HFFc6 (cell line): ENCODE measurements at regions not wholly inside any gene's neighbourhood (a gene's known extent, or its start where the extent isn't known, plus 50 kb on each side); places are given as distances from the start of the nearest gene placed in this dataset.

Experiments
- DNase-seq: peaks from one replicate; pipeline ENCODE4 v3.0.0-alpha.2; 2018
- H3K27ac Mint-ChIP-seq: 2 replicates; pipeline ENCODE4 v1.8.0; 2020; ENCODE audit warnings: mild to moderate bottlenecking, mixed read lengths
- H3K27me3 Mint-ChIP-seq: 2 replicates; pipeline ENCODE4 v1.8.0; 2021; ENCODE audit warnings: mild to moderate bottlenecking, moderate library complexity, mixed read lengths; ENCODE audit not compliant: insufficient read depth
- H3K36me3 Mint-ChIP-seq: 2 replicates; pipeline ENCODE4 v1.8.0; 2021; ENCODE audit warnings: low read depth, mixed read lengths
- H3K4me1 Mint-ChIP-seq: 2 replicates; pipeline ENCODE4 v1.8.0; 2020; ENCODE audit warnings: low read depth, mixed read lengths
- H3K4me3 Mint-ChIP-seq: 2 replicates; pipeline ENCODE4 v1.8.0; 2020; ENCODE audit warnings: mild to moderate bottlenecking, moderate library complexity, mixed read lengths
- H3K9me3 Mint-ChIP-seq: 2 replicates; pipeline ENCODE4 v1.8.0; 2020; ENCODE audit warnings: mild to moderate bottlenecking, mixed read lengths
- TF ChIP-seq, protein P1 (sequence below): fragments of 200-600 bp; sonication (generic); IDR thresholded peaks from 2 replicates; pipeline ENCODE4 v1.5.0; 2021; ENCODE audit warnings: antibody characterized with exemption, mild to moderate bottlenecking

DNA sequence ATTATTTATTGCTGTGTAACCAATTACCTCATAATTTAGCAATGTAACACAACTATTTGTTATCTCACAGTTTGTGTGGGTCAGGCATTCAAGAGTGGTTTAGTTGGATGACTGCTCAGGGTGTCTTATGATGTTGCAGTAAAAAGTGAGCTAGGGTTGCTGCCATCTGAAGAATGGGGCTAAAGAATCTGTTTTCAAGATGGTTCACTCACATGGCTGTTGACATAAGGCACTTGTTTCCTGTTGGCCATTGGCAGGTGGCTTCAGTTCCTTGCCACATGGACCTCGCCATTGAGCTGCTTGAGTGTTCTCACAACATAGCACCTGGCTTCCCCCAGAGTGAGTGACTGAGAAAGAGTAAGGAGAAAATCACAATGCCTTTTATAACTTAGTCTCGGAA is 123.2 kb downstream of the TMEM17 start:
- H3K4me3 Mint-ChIP-seq = no peak overlapping the region
- H3K36me3 Mint-ChIP-seq = 0 out of 2 replicates have a peak, but pooled peaks cover 8% of the 10 kb centered on the region
- no peak overlapping the region for H3K27ac Mint-ChIP-seq
- H3K27me3 Mint-ChIP-seq = peaks cover 5% of the 10 kb centered on the region
- TF ChIP-seq, protein P1, sequence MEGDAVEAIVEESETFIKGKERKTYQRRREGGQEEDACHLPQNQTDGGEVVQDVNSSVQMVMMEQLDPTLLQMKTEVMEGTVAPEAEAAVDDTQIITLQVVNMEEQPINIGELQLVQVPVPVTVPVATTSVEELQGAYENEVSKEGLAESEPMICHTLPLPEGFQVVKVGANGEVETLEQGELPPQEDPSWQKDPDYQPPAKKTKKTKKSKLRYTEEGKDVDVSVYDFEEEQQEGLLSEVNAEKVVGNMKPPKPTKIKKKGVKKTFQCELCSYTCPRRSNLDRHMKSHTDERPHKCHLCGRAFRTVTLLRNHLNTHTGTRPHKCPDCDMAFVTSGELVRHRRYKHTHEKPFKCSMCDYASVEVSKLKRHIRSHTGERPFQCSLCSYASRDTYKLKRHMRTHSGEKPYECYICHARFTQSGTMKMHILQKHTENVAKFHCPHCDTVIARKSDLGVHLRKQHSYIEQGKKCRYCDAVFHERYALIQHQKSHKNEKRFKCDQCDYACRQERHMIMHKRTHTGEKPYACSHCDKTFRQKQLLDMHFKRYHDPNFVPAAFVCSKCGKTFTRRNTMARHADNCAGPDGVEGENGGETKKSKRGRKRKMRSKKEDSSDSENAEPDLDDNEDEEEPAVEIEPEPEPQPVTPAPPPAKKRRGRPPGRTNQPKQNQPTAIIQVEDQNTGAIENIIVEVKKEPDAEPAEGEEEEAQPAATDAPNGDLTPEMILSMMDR = no peak
- H3K4me1 Mint-ChIP-seq = peaks cover 9% of the 10 kb centered on the region
- peak; percentile 3 for DNase-seq
- 0 out of 2 replicates have a peak, but pooled peaks cover 4% of the 10 kb centered on the region for H3K9me3 Mint-ChIP-seq

DNA sequence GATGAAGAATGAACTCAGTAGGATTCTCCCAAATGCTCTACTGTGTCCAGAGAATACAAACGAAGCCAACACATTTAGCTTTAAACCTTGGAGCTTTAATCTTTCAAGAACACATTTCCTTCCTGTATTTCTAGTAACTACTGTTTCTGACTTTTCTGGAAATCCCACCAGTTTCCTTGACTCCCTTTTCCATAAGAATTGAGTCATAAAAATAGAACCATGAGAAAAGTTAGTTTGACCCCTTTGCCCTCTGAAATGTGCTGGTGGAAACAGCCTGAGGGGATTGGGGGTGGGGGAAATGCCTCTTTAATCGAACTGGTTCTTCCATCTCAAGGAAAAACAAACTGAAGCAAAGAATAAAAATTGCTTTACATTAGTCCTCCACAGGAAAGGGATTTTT is 123.9 kb downstream of the TMEM17 start:
- peaks cover 5% of the 10 kb centered on the region for H3K27me3 Mint-ChIP-seq
- H3K36me3 Mint-ChIP-seq = 0 out of 2 replicates have a peak, but pooled peaks cover 8% of the 10 kb centered on the region
- TF ChIP-seq, protein P1 = no peak
- H3K9me3 Mint-ChIP-seq = 0 out of 2 replicates have a peak, but pooled peaks cover 4% of the 10 kb centered on the region
- peaks cover 9% of the 10 kb centered on the region for H3K4me1 Mint-ChIP-seq
- DNase-seq = no peak
- no peak overlapping the region for H3K4me3 Mint-ChIP-seq
- H3K27ac Mint-ChIP-seq = no peak overlapping the region

DNA sequence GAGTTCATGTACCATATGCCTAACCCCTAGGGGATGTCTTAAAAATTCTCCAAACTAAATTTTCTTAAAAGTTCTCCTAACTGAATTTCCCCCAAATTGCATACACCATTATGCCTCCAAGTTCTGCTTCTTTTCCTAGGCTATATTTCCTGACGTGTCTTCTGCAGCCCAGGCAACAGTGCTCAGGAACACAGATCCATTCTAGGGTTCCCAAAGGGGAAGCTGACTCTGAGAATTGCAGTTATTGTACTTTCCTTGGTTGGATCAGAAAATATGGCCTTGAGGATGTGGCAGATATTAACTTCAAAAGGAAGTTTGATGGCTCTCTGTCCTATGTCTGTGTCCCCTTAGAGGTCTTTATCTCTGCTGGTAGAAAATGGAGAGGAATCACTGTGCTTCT is 124.3 kb downstream of the TMEM17 start:
- Mint-ChIP-seq H3K27ac (no peak overlapping the region), H3K36me3 (0 out of 2 replicates have a peak, but pooled peaks cover 8% of the 10 kb centered on the region), H3K4me1 (peaks cover 9% of the 10 kb centered on the region), H3K27me3 (peaks cover 7% of the 10 kb centered on the region), H3K9me3 (0 out of 2 replicates have a peak, but pooled peaks cover 4% of the 10 kb centered on the region), H3K4me3 (no peak overlapping the region)
- TF ChIP-seq, protein P1 = no peak
- DNase-seq = no peak

DNA sequence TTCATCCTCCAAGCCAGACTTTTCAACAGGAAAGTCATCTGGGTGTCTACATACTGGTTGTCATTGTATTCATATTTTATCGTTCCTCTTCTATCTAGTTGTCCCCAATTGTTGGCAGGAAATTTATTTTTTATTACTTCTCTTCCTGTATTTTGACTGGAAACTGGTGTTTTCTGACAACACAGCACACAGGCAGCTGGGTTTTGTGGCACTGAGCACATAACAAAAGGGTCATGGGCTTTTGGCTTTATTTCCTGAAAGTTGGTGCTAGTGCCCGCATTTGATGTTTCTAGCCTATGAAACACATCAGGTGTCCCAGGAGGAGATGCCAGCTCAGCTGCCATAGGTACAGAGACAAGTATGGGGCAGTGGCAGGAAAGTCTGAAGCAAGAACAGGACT is 126.4 kb downstream of the TMEM17 start:
- Mint-ChIP-seq H3K36me3 (0 out of 2 replicates have a peak, but pooled peaks cover 4% of the 10 kb centered on the region), H3K27me3 (peaks cover 7% of the 10 kb centered on the region; the same call in 1 of the 2 replicates), H3K4me1 (peaks cover 9% of the 10 kb centered on the region), H3K27ac (no peak overlapping the region), H3K4me3 (no peak overlapping the region), H3K9me3 (no peaks in the 10 kb centered on the region)
- TF ChIP-seq, protein P1 = no peak
- no peak for DNase-seq

DNA sequence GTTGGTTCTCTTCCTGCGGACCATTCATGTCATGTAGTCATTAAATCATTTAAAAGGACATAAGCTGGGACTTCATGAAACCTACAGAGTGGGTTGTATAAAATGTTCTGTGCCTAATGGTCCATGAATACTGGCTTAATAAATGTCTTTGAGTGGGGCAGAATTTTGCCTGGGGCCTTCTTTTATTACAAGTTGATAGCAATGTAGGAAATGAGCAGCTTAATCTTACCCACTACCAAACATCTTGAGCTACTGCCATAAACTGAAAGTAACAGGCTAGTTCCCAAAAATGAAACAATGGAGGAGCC is 130.9 kb downstream of the TMEM17 start:
- peaks cover 9% of the 10 kb centered on the region for H3K9me3 Mint-ChIP-seq

More for the DNA sequence above, 130.9 kb downstream of the TMEM17 start:
- Mint-ChIP-seq H3K4me1 (no peaks in the 10 kb centered on the region), H3K36me3 (peaks cover 9% of the 10 kb centered on the region; the same call in 1 of the 2 replicates), H3K27me3 (peaks cover 11% of the 10 kb centered on the region), H3K4me3 (no peak overlapping the region), H3K27ac (no peak overlapping the region)
- TF ChIP-seq, protein P1 = no peak
- DNase-seq = no peak
